ENCODE measurements at regions not wholly inside any gene's neighbourhood (a gene's known extent, or its start where the extent isn't known, plus 50 kb on each side); places are given as distances from the start of the nearest gene placed in this dataset.

DNA sequence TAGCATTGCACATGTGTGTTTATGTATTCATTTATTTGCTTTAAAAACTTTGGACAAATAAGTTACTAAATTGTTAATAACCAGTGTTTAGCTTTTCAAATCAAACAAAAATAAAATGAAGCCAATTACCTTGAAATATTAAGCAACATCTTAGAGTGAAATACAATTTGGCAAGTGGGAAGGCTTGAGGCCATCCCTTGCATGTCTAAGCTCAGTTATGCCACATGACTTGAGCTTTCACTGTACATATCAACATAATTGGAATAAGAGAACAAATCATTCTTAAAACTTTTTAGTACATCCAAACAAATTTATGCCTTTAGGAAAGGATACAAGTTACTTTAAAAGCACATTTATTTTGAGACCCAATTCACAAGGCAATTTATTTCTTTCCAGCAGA, 640.6 kb downstream of the SPRY1 start:
- TF ChIP-seq, protein P1, sequence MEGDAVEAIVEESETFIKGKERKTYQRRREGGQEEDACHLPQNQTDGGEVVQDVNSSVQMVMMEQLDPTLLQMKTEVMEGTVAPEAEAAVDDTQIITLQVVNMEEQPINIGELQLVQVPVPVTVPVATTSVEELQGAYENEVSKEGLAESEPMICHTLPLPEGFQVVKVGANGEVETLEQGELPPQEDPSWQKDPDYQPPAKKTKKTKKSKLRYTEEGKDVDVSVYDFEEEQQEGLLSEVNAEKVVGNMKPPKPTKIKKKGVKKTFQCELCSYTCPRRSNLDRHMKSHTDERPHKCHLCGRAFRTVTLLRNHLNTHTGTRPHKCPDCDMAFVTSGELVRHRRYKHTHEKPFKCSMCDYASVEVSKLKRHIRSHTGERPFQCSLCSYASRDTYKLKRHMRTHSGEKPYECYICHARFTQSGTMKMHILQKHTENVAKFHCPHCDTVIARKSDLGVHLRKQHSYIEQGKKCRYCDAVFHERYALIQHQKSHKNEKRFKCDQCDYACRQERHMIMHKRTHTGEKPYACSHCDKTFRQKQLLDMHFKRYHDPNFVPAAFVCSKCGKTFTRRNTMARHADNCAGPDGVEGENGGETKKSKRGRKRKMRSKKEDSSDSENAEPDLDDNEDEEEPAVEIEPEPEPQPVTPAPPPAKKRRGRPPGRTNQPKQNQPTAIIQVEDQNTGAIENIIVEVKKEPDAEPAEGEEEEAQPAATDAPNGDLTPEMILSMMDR (conservative IDR thresholded peaks at IDR 0.05), result no peak
- TF ChIP-seq ZFX (IDR thresholded peaks at IDR 0.05), result no peak
